GM19025 (cell line): ENCODE measurements at regions not wholly inside any gene's neighbourhood (a gene's known extent, or its start where the extent isn't known, plus 50 kb on each side); places are given as distances from the start of the nearest gene placed in this dataset.
"Not testable (repeated sequence)": the region's sequence is repeated elsewhere in the genome, so short reads cannot be mapped to it uniquely, and the experiment has no call there.

Experiments
- ATAC-seq: cut with Tn5 transposase; IDR thresholded peaks from one replicate; pipeline ENCODE4 v1.9.1; 2021; ENCODE audit warnings: mild to moderate bottlenecking, low read depth, moderate library complexity; ENCODE audit not compliant: unreplicated experiment

DNA sequence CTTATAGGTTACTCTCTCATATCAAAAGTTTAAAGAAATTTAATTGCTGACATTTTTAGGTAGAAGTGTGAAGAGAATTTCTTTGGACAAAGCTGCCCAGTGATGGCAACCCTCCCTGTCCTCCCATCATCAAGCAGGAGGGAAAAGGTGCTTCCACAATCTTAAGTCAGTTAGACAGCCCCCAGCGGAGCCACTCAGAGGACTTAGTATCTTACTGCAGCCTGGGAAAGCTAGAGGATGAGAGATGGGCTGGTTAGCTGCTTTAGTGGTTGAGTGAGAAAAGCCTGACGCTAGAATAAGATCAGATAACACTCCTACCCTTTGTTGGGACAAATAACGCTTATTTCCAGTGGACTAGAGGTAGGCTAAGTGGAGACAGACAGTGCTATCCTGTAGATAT lies 227.1 kb downstream of the RFPL4B start:
- no peak for ATAC-seq

DNA sequence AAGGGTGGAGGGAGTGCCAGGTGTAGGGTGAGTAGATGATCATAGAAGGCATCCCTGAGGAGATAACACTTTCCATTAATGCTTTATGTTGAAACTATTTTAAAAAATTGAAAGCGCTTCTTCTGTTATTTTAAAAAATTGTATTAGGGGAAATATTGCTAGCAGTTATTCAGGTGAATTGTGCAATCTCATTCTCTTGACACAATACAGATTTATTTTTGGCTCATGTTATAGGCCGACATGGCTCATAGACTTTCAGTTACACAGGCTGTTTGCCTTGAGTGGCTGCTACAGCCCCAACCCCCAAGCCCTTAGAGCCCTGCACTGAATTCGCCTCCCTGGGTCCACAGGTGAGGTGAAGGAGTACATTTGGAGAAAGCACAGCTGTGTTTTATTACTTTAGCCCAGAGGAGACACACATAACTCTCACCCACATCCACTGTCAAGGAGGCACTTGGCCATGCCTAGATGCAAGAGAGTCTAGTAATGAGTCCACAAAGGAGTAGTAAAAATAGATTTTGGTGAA lies 228.2 kb downstream of the RFPL4B start:
- ATAC-seq, result no peak

DNA sequence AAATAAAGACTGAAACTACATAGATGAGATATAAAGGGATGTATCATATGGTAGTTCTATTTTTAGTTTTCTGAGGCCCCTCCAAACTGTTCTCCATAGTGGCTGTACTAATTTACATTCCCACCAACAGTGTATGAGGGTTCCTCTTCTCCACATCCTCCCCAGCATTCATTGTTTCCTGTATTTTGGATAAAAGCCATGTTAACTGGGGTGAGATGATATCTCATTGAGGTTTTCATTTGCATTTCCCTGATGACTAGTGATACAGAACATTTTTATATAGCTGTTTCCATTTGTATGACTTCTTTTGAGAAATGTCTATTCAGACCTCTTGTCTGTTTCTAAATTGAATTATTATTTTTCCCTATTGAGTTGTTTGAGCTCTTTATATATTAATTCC lies 229.3 kb downstream of the RFPL4B start:
- no peak for ATAC-seq

DNA sequence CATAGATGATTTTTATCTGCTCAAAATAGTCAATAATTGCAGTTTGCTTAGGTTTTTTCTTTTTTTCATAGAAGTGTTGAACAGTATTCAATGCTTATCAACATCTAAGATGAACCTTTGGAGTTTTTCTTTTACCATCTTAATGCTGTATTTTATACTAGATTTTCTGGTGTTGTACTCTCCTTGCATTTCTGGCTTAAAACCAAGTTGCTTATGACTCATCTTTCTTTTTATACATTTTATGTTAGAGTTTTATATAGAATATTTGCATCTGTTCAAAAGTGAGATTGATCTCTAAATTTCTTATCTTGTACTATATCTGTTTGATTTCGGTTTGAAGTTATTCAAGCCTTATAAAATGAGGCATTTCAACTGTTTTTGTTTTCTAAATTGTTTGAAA lies 232.5 kb downstream of the RFPL4B start:
- no peak for ATAC-seq

DNA sequence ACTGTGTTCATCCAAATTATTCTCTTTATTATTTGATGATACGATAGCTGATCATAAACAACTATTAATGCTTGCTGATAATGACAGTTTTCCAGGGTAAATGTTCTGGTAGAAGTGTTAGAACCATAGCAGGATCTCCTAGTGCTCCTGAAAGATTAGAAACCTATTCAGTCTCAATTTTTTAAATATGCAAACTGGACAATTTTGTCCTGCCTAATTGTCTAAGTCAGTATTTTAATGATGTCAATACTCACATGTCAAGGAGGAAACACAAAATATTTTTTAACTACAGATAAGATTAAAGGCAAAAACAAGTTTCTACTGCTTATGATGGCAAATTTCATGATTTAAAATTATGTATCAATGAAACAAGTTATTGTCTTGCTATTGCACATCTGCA lies 233.9 kb downstream of the RFPL4B start:
- no peak for ATAC-seq

DNA sequence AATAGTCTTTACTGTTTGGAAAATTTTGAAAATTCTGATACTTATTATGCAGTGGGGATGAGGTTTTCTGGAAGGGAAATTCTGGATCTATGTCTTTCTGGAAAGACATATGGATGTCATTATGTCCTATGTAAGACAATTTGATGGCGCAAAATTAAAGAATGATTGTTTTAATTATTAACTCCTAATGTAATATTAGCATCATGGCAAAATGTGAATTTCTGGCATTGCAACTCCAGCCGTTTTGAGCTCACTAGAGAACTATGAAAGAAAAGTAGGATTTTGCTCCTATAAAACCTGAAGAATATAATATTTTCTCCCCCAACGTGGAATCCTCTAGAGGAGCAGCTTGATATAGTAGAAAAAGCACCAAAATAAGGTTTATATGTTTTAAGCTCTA lies 243.2 kb downstream of the RFPL4B start:
- ATAC-seq, result no peak

DNA sequence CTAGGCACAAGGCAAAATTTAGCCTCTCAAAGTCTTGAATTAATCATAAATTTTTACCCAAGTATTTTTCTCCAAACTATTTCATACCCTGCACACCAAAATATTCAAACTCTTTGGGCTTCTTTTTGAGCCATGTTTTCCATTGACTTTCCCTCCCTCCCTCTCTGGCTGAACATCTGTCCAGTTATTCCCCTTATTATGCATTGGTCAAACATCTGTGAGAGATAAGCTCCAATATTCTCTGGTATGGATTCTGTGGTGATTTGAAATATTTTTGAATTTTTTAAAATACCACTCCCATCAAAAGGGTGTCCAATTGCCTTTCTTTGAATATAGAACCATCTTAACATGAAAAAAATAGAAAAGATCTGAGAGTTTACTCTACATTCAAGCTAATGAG lies 244.2 kb downstream of the RFPL4B start:
- no peak for ATAC-seq

DNA sequence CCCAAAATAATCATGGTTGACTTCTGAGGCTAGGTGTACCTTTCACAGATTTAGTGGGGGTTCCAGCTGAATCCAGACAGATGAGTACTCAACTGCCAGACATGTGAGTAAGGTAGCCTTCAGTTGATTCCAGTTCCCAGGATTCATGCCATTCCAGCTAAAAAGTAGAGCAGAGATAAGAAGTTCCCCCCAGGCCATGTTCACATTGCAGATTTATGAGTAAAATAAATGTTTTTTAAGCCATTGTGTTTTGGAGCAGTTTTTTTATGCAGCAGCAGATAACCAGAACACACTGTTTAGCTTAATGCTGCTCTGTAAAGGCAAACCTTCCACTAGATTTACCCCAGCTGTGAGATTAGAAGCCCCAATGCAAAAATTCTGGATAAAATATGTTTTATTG lies 245.0 kb downstream of the RFPL4B start:
- ATAC-seq, result no peak

DNA sequence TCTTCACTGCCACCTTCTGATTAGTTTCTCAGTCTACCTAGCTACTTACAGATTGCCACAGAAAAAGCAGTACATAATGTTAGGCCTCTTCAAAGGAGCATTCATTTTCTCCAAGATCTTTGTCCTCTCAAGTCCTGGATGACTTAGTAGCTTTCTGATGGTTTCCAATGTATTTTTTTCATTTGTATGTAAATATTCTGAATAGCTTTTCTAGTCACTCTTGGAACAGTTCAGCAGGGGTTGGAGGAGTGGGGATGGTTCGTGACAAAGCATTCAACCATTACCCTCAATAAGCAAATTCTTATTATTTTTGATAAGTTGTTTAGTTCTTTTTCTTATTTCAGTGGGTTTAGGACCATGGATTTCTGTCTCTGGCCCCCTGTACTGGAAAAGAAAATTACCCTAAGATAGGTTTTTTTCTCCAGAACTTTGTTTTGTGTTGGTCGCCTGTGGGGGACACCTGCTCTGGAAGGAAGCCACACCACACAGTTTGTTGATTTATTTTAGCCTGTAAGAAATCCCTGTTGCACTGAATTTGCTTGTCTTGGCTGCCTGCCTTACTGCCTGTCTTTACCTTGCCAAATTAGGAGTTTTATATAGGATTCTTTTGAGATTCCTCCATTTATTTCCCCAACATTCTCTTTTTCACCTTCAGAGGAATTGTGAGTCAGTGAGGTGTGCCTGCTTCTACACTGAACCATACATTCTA lies 247.9 kb downstream of the RFPL4B start:
- no peak for ATAC-seq

DNA sequence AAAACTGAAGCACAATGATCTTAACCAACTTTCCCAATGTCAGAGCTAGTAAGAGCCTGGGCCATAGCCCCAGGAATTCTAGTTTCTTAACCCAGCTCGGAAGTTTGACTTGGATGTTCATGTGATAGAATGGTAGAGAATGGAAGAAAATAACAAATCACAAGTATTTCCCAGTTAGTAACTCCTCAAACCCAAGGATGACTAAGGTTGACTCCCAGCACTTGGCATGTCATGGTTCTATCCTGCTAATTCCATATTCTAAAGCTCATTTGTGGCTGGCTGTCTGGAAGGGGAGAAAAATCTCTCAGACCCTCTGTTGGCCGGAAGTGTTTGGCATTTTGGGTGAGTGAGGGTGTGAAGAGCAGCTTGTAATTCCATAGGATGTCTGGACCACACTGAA lies 248.7 kb downstream of the RFPL4B start:
- ATAC-seq, result no peak

DNA sequence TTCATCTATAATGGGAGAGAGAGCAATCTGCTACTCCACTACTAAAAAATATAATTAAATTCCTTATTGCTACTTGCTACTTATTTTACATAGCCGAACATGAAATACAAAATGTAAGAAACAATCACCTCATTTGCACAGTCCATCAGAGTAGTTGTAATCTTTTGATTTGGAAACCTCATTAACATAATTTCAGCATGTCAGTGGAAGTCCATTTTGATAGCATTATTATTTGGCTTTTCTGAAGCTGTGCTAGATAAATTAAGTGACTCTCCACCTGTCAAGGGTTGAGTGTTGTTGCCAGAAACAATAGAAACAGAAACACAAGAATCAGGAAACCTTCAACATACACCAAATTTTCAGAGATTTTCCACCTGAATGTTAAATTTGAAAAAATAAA lies 250.0 kb downstream of the RFPL4B start:
- ATAC-seq, result no peak

DNA sequence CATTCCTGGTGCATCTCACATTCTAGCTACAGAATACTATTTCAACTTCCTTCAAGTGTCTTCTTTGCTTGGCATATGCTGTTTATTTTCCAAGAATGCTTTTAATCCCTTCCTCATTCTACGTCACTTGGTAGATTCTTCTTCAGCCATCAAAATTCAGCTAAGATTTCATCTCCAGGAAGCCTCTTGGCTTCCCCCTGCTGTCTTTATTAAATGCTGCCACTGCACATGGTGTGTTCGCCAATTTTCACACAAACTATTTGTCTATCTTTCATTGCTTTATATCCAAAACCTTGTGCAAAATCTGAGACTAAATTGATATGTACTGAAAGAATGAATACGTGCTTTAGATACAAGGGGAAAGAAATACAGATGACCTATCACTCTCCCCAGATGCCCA lies 253.0 kb downstream of the RFPL4B start:
- no peak for ATAC-seq

DNA sequence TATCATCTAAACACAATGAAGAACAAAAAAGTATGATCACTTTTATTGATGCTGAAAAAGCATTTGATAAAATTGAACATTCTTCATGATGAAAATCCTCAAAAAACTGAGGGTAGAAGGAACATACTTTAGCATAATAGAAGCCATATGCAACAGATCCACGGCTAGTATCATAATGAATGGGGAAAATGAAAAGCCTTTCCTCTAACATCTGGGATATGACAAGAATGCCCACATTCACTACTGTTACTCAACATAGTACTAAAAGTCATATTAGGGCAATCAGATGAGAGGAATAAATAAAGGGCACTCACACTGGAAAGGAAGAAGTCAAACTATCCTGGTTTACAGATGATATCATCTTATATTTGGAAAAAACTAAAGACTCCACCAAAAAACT lies 256.6 kb downstream of the RFPL4B start:
- ATAC-seq, result no peak

DNA sequence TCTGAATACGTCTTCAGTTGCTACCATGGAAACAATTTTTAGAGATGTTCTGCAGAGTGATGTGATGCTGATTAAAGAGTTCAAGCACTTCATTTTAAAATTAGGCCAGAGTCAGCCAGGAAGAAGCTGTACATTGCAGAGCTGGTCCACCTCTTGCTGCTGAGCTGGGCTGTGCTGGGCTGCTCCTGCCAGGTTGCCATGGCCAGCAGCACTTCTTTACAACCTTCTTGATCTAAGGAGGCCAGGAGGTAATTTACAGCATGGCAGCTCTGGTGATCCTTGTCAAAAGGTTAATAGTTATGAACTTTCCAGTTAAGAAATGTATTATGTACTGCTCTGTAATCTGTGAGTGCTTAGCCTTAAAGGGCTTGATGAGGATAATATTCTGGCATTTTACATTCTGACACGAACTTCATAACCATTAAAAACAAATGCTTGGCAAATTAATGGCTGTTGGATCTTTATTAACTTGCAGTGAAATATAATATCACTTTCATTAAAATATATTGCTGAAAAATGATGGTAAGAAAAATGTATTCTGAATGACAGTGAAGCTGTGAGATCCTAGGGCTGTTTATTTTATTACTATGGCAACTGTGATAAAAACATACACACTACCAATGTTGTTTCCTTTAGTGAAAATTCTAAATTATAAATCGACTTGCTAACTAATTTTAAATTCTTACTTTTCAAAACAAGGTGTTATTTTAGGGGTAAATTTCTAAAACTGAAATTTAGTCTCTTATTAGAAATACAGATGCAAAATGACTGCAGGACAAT lies 259.7 kb downstream of the RFPL4B start:
- no peak for ATAC-seq

DNA sequence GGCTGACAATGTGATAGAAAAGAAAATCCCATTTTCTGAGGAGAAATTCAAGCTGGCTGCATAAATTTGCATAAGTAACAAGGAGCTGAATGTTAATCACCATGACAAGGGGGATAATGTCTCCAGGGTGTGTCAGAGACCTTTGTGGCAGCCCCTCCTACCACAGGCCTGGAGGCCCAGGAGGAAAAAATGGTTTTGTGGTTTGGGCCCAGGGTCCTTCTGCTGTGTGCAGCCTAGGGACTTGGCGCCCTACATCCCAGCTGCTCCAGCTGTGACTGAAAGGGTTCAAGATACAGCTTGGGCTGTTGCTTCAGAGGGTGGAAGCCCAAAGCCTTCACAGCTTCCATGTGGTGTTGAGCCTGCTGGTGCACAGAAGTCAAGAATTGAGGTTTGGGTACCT lies 261.8 kb downstream of the RFPL4B start:
- ATAC-seq, result not testable (repeated sequence)

DNA sequence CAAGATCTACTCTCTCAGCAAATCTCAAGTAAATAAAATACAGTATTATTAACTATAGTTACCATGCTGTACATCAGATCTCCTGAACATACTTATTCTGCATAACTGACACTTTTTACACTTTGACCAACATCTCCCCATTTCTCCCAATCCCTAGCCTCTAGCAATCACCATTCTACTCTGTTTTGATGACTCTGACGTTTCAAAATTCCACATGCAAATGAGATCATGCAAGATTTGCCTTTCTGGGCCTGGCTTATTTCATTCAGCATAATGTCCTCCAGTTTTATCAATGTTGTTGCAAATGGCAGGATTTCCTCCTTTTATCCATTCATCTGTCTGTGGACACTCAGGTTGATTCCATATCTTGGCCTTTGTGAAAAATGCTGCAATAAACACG lies 266.3 kb downstream of the RFPL4B start:
- no peak for ATAC-seq

DNA sequence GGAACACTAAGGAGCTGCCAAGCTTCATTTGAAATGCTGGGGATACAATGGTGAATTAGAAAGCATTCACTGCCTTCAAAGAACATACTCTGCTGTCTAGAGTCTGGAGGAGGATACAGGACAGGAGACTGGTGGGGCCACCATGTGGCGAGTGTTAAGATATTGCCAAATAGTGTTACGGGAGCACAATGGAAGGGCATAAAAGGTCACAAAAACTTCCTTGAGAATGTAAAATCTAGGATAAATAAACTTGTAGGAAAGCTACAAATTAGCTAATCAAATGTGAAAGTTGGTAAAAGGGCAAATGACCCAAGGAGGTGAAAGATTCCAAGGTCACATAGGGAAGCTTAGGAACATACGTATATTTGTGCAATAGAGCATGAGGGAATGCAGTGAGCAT lies 271.7 kb downstream of the RFPL4B start:
- ATAC-seq, result no peak

DNA sequence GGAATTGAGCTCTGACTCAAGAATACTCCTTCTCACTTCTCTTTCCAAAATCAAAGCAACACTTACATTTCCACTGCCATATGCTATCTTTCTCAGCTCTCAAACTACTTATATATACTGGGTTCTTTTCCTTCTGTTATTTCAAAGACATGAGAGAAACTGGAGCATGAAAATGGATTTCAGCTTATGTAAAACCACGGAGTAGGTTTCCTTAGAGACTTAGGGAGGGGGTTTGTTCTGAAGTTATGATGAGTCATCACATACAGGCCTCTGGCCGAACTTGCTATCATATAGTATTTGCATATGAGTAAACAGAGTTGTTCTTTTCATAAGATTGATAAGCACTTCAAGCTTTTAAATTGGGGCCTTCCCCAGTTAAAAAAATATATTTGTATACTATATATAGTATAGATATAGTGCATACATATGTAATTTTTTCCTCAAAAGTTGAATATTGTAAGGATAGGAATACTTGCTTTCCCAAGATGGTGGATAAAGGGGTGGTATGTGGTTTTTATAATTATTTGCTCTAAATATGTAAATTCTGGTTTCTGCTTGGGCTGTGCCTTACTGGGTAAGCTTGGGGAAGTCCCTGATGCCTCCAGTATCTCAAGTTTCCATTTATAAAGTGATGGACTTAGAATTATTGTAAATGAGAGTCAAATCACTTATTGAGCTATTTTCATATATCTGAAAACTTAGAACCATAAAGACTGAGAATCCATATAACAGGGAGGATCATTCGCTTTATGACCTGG lies 273.9 kb downstream of the RFPL4B start:
- no peak for ATAC-seq

DNA sequence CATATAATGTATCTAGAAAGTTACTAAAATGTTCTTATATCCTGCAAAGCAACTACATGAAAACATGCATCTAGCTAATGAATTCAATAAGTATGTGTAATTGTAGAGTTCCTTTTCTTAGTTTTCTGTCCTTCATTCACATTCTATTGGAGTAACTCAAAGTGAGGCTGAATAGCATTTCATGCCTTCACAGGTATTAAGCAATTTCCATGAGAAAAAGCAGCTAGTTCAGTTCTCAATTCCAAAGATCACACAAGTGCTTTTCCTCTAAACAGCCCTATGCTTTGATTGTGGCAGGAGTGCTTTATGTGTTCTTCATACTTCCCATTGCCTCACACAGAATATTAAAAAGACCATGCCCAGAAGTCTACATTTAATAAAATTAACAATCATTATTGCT lies 274.9 kb downstream of the RFPL4B start:
- no peak for ATAC-seq

DNA sequence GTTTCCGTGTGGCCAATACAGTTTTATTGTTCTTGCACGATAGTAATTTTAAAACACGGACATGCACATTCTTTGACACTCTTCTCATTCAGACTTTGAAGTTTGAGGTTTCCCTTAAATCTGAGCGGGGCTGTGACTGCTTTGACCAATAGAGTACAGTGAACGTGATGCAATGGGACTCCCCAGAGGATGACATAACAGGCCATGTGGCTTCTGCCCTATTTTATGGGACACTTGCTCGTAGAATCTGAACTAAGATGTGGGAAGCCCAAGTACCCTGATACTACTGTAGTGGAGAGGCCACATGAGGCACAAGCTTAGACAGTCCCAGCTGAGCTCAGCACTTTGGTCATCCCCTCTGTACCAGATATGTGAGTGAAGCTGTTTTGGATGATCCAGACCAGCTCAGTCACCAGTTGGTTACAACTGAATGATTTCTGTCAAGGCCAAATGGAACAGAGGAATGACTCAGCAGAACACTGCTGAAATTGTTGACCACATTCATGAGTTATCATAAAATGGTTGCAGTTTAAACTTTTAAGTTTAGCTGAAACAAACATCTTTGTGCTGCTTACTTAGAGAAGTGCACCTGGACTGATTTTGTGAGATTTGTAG lies 279.4 kb downstream of the RFPL4B start:
- no peak for ATAC-seq

DNA sequence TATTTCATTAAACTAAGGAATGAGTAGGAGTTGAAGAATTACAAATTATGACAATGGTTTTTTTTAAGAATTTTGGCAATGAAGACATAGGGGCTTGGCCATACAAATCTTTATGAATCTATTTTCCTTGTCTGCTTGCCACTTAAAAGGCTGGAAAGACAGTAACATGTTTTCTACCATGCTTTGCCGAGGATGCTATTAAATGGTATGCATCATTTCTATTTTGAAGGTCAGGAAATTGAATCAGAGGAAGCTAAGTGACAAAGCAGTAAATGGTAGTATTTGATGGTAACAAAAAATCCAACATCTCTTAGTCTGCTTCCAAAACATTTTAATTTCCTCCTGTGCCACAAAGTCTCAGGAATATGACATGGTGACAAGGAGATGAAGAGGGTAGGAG lies 287.2 kb downstream of the RFPL4B start:
- ATAC-seq, result no peak
